Activated T-cell treated with anti-CD3 and anti-CD28 coated beads, Interleukin-2, amount 50 U/mL, for 4 hours (primary cell): ENCODE measurements at regions not wholly inside any gene's neighbourhood (a gene's known extent, or its start where the extent isn't known, plus 50 kb on each side); places are given as distances from the start of the nearest gene placed in this dataset.
"Not testable (repeated sequence)": the region's sequence is repeated elsewhere in the genome, so short reads cannot be mapped to it uniquely, and the experiment has no call there.

Source experiments
- ATAC-seq, 2 donors: fragments of 200-7000 bp; cut with Tn5 transposase; one replicate each; pipeline ENCODE4 v1.10.0; 2021
- DNase-seq: peaks from one replicate; pipeline ENCODE4 v3.0.0-alpha.2; 2020
- H3K27me3 Mint-ChIP-seq: one replicate; pipeline ENCODE4 v1.8.0; 2021; ENCODE audit warnings: low read depth, mixed read lengths
- H3K36me3 Mint-ChIP-seq: one replicate; pipeline ENCODE4 v1.8.0; 2022; ENCODE audit warnings: mixed read lengths; ENCODE audit not compliant: insufficient read depth
- H3K4me1 Mint-ChIP-seq: one replicate; pipeline ENCODE4 v1.8.0; 2021; ENCODE audit warnings: low read depth, mixed read lengths
- H3K4me3 Mint-ChIP-seq: one replicate; pipeline ENCODE4 v1.8.0; 2021; ENCODE audit warnings: mild to moderate bottlenecking, moderate library complexity, mixed read lengths
- H3K9me3 Mint-ChIP-seq: one replicate; pipeline ENCODE4 v1.8.0; 2021; ENCODE audit warnings: mixed read lengths

DNA sequence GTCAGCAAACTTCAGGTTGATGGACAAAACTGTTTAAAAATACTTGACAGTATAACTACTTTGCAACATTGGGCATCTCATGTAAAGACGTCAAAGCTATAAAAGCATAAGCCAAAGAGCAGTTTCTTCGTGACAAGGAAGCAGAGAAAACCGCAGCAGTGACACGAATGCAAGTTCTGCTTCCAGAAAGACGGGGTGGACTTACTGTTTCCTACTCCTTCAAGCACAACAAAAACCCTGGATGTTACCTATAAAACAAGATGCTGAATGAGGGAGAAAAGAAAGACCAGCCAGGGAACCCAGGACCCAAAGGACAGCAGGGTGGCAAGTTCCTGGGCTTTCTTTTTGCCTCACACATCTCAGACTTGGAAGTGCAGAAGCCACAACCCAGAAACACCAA is 98.0 kb downstream of the DLL1 start:
- Mint-ChIP-seq H3K36me3 (no peaks in the 10 kb centered on the region), H3K27me3 (peaks cover 27% of the 10 kb centered on the region), H3K4me3 (no peak overlapping the region), H3K9me3 (peaks cover 25% of the 10 kb centered on the region), H3K4me1 (no peaks in the 10 kb centered on the region)
- DNase-seq, result no peak
- ATAC-seq, result no peak

DNA sequence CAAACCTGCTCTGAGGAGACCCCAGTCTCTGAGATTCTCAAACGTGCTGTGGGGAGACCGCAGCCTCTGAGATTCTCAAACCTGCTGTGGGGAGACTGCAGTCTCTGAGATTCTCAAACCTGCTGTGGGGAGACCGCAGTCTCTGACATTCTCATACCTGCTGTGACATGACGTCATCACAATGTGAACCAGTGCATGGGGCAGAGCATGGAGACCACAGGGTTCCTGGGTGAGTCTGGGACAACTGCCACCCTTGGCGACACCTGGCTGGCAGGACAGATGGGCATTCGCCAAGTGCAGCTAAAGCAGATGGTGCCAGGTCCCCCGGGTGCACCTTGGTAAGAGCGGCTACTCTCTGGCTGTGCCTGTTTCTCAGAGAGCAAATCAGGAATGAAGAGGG is 98.8 kb downstream of the DLL1 start:
- not testable (repeated sequence) for H3K4me1 Mint-ChIP-seq, ATAC-seq, H3K4me3 Mint-ChIP-seq, DNase-seq, H3K36me3 Mint-ChIP-seq
- peaks cover 25% of the 10 kb centered on the region for H3K9me3 Mint-ChIP-seq
- H3K27me3 Mint-ChIP-seq, result peaks cover 27% of the 10 kb centered on the region

DNA sequence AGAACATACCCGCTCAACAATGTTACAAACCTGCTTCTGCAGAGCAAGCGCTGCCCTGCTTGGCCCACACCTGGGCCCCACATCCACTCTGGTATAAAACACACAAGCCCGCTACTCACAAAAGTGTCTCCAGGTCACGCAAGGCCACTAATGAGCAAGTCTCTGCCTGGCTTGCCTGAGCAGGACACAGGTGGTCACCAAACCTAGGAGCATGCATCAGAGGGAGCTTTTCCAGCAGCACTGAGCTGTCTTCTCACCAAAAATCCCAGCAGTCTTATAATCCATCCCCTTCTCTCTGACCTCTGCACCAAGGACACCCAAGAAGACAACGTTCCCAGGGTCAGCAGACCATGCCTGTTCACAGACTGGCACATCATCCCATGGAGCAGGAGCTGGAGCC is 100.8 kb downstream of the DLL1 start:
- H3K4me3 Mint-ChIP-seq, result no peak overlapping the region

DNA sequence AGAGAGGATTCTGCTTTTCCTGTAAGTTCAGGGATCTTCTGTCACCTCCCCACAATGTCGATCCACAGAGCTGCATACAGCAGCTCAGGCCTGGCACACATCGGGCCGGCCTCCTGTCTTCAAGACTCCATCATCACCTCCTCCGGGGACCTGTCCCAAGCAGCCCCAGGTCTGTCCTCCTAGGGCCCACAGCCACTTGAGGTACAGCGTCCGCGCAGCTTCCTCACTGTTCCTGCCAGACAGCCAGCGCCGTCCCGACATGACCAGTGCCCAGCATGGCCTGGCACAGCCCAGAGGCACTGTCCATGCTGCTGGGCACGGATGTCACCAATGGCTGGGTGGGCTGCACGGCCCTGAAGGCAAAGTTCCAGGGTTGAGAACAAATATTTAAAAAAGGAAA is 101.6 kb downstream of the DLL1 start:
- Mint-ChIP-seq H3K9me3 (peaks cover 7% of the 10 kb centered on the region), H3K36me3 (no peaks in the 10 kb centered on the region), H3K4me3 (no peak overlapping the region), H3K4me1 (peaks cover under 1% of the 10 kb centered on the region), H3K27me3 (peaks cover 17% of the 10 kb centered on the region)
- no peak for DNase-seq
- ATAC-seq, result no peak

More for the DNA sequence above, 100.8 kb downstream of the DLL1 start:
- Mint-ChIP-seq H3K36me3 (no peaks in the 10 kb centered on the region), H3K9me3 (peaks cover 14% of the 10 kb centered on the region), H3K27me3 (peaks cover 21% of the 10 kb centered on the region), H3K4me1 (no peaks in the 10 kb centered on the region)
- no peak for DNase-seq
- ATAC-seq, result no peak

DNA sequence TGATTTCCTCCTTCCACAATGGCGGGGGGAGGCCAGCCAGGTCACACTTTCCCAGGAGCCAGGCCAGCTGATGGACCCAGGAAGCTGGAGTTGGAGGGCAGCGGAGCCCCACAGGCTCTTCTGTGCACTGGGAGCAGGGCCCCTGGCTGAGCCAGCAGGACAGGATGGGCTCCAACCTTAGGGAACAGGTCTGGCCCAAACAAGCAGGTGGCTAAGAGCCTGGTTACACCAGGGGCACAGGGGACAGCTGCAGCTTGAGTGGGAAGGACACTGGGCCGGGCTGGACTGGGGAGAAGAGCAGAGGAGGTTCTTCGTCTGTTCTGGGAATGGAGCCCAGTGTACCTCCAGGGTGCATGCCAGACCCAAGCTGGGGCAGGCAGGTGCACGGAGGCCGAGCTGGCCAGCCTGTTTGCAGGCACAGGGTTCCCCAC is 102.3 kb downstream of the DLL1 start:
- peaks cover 3% of the 10 kb centered on the region for H3K9me3 Mint-ChIP-seq
- H3K4me1 Mint-ChIP-seq, result peaks cover 1% of the 10 kb centered on the region
- no peak overlapping the region for H3K4me3 Mint-ChIP-seq
- DNase-seq, result no peak
- ATAC-seq, result no peak
- no peaks in the 10 kb centered on the region for H3K36me3 Mint-ChIP-seq
- peaks cover 11% of the 10 kb centered on the region for H3K27me3 Mint-ChIP-seq

DNA sequence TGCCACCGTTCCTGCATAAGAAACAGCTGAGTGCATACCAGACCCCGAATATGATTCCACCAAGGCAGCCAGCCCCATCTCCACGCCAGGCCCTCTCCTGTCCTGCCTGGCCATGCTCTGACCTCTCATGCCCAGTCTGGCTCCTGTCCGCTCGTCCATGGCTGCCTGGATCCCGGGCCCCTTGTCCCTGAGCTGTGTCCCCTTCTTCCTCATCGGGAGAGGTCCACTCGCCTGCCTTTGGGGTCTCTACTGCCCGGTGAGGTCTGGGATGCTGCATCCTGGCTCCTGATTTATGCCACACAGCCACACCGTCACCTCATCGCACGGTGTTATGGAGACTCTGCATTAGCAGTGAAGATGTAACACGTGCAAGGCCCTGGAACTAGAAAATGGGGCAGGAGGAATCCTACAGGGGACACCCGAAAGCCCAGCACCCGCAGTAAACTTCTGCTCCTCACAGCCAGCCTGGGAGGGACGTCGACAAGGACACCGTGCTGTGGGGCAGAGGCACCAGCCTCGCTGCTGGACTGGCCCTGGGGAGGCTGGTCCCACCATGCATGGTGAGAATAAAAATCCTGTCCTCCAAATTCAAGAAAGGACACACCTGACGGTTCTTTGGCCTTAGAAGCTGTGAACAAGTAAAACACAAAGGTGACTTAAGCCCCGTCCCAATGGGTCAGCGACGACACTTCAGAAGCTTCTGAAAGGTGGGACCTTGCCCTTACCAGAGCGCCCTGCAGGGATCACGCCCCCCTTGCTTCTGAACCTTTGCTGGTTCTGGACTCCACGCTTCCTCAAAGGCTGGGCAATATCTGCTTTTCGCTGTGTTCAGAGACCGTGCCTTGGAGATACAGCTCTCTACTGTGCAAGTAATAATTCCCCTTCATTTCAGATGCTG is 103.0 kb downstream of the DLL1 start:
- no peak for DNase-seq
- ATAC-seq, result no peak
- no peaks in the 10 kb centered on the region for H3K36me3 Mint-ChIP-seq
- peaks cover 11% of the 10 kb centered on the region for H3K27me3 Mint-ChIP-seq
- no peak overlapping the region for H3K4me3 Mint-ChIP-seq
- peaks cover 1% of the 10 kb centered on the region for H3K4me1 Mint-ChIP-seq
- peaks cover 6% of the 10 kb centered on the region for H3K9me3 Mint-ChIP-seq

DNA sequence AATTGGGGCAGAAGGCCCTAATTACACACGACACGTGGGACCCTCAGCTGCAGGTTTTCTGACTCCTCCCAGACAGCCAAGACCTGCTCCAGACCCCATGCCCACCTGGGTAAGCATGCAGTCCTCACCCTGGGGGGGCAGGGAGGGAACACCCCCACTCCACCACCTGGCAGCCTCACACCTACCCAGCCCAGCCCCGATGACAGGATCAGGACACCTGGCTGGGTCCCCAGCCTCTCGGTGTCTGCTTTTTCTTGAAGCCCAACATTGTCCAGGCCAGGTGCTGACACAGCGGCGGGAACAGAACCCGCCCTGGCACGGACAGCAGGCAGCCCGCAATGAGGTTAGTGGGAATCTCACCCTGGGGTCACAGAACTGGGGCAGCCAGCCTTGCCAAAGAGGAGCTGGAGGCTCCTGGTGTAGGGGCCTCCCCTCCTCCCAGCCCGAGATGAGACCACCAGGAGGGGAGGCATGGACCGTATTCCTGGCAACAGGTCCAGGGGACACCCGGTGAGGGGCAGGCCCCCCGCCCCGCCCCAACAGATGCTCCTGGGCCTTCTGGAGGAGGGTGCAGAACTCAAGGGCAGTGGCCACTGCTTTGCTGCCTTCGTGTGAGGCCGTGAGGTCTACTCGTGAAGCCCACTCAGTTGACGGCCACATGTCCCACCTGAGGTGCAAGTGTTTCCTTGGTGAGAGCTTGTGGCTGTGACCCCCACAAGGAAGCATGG is 103.8 kb downstream of the DLL1 start:
- no peaks in the 10 kb centered on the region for H3K36me3 Mint-ChIP-seq
- H3K4me3 Mint-ChIP-seq, result no peak overlapping the region
- ATAC-seq (no peak), DNase-seq (no peak)
- peaks cover 7% of the 10 kb centered on the region for H3K27me3 Mint-ChIP-seq
- peaks cover 4% of the 10 kb centered on the region for H3K4me1 Mint-ChIP-seq
- H3K9me3 Mint-ChIP-seq, result peaks cover 6% of the 10 kb centered on the region

DNA sequence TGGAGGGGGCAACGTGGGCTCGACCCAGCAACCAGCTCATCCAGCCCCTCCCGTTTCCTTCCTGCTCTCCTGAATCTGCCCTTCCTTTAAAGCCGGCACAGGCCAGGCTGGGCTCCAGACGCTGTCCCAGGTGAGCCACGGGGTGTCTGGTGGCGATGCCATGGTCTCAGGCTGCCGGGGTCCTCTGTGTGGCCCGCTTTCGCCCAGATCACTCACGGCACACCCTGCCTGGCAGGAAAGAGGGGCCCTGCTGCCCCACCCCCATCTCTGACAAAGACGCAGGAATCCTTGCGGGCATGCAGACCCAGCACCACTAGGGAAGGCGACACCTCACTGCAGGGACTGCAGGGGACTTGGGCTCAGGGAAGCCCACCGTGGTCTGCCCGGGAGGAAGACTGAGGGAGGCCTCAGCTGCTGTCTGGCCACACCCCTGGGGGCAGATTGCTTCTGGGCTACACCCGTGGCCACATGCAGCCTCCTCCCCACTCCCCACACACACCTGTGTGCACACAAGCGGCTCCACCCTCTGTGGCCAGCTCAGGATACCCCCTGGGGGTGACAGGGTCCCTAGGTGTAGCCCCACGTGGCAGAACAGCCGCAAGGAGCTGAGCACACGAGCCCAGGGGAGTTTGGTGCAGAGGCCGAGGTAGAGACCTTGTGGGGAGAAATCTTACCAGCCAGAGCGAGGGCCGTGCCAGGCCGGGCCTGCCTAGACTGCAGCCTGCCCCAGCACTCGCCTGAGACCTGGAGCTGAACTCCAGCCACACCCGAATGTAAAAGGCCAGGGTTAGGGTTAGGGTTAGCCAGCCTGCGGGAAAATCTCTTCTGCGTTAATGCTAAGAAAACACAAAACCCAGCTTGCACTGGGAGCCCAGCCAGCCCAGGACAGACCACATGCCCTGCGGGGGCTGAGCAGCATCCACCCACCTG is 104.6 kb downstream of the DLL1 start:
- Mint-ChIP-seq H3K4me1 (peaks cover 7% of the 10 kb centered on the region), H3K36me3 (no peaks in the 10 kb centered on the region), H3K4me3 (no peak overlapping the region), H3K27me3 (peaks cover 7% of the 10 kb centered on the region), H3K9me3 (peaks cover 9% of the 10 kb centered on the region)
- ATAC-seq (no peak), DNase-seq (no peak)

DNA sequence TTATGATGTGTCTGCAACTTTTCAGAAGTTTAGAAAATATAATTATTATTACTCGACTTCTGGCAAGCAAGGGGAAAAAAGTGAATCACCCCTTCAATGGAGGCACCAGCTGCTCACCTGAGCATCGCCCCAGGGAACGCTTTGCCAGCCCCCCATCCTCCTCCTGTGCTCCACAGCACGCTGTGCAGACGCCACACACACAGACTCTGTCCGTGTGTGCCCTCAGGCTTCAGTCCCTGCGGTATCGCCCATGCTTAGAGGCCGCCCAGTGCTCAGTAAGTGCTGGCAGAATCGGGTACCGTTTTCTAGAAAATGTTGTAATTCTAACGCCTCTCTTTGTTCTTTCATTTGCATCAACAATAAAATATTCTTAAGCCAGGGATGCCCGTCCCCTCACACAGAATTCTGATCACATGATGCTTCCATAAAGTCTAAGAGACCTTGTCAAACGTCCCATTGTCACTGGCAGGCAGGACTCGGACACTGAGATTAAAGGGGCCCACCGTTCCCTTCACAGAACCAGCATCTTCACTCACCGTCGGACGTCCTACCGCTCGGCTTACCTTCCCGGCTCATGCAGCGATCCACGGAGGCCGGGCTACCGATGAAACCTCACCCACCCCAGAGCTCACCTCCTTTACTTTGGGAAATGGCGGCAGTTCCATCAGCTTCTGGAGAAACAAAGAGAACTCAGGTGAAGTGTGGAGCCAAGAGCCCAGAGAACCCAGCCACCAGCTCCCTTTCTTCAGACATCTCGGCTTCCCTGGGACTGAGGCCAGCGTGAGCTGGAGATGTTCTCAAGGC is 105.5 kb downstream of the DLL1 start:
- peaks cover 9% of the 10 kb centered on the region for H3K9me3 Mint-ChIP-seq
- no peak for ATAC-seq
- peaks cover 7% of the 10 kb centered on the region for H3K4me1 Mint-ChIP-seq
- H3K27me3 Mint-ChIP-seq, result peaks cover 7% of the 10 kb centered on the region
- no peak overlapping the region for H3K4me3 Mint-ChIP-seq
- no peaks in the 10 kb centered on the region for H3K36me3 Mint-ChIP-seq
- DNase-seq, result no peak

DNA sequence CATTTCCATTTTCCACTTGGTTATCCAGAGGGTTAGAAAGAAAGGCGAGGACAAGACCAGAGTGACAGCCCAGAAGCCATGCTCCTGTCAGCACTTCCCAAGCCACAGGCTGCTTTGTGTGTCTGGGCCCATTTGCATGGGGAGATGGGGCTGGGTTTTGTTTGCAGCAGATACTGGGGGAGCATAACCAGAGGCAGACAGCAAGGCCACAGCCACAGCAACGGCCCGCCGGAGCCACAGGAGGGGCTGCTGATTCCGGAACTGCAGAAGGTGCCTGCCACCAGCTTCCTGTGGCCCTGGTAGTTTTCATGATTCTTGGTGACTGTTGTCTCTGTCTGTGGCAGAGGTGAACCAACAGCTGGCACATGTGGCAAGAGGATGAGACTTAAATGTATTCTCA is 106.6 kb downstream of the DLL1 start:
- peaks cover 7% of the 10 kb centered on the region for H3K4me1 Mint-ChIP-seq
- H3K9me3 Mint-ChIP-seq, result peaks cover 9% of the 10 kb centered on the region
- H3K27me3 Mint-ChIP-seq, result peaks cover 3% of the 10 kb centered on the region
- no peak for DNase-seq
- H3K4me3 Mint-ChIP-seq, result no peak overlapping the region
- no peaks in the 10 kb centered on the region for H3K36me3 Mint-ChIP-seq
- ATAC-seq, result no peak

DNA sequence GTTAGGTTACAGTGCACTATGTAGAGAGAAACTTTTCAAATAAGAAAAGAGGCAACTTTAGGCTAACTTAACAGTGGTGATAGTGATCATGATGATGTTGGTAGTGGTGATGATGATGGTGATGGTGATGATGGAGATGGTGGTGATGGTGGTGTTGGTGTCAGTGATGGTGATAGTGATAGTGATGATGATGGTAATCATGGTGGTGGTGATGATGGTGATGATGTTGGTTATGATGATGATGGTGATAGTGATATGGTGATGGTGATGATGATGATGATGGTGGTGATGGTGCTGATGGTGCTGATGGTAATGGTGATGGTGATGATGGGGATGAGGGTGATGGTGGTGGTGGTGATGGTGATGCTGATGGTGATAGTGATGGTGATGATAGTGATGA is 107.4 kb downstream of the DLL1 start:
- peaks cover 9% of the 10 kb centered on the region for H3K9me3 Mint-ChIP-seq
- H3K4me1 Mint-ChIP-seq, result peaks cover 7% of the 10 kb centered on the region
- no peaks in the 10 kb centered on the region for H3K27me3 Mint-ChIP-seq
- no peak overlapping the region for H3K4me3 Mint-ChIP-seq
- H3K36me3 Mint-ChIP-seq, result no peaks in the 10 kb centered on the region
- DNase-seq, result no peak
- no peak for ATAC-seq

DNA sequence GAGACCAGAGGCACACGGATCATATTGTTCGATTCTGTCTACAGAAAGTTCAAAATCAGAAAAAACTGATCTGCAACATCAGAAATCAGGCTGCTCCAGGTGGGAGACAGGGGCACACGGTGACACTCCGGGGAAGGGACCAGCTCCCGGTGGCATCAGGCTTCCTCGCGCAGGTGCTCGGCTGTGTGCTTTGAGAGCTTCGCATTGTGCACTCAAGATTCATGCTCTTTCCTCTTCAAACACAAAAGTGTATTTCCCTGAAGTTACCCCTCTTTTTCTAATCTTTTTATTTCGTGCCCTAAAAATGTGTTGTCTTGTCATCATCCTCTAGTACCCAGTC is 108.1 kb downstream of the DLL1 start:
- DNase-seq (no peak), ATAC-seq (no peak)
- Mint-ChIP-seq H3K4me1 (peaks cover 7% of the 10 kb centered on the region), H3K36me3 (no peaks in the 10 kb centered on the region), H3K27me3 (no peaks in the 10 kb centered on the region), H3K4me3 (no peak overlapping the region), H3K9me3 (peaks cover 9% of the 10 kb centered on the region)

DNA sequence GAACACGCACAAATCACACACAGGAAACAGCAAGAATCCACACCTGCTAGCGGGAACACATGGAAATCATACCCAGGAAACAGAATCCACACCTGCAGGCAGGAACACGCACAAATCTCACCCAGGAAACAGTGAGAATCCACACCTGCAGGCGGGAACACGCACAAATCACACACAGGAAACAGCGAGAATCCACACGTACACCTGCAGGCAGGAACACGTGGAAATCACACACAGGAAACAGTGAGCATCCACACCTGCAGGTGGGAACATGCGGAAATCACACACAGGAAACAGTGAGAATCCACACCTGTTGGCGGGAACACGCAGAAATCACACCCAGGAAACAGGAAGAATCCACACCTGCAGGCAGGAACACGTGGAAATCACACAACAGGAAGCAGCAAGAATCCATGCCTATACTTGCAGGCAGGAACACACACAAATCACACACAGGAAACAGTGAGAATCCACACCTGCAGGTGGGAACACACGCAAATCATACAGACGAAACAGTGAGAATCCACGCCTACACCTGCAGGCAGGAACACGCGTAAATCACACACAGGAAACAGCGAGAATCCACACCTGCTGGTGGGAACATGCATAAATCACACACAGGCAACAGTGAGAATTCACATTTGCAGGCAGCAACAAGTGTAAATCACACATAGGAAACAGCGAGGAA is 108.6 kb downstream of the DLL1 start:
- H3K4me1 Mint-ChIP-seq, result peaks cover 7% of the 10 kb centered on the region
- no peaks in the 10 kb centered on the region for H3K36me3 Mint-ChIP-seq
- H3K27me3 Mint-ChIP-seq, result no peaks in the 10 kb centered on the region
- ATAC-seq, result no peak
- H3K9me3 Mint-ChIP-seq, result peaks cover 9% of the 10 kb centered on the region
- no peak overlapping the region for H3K4me3 Mint-ChIP-seq
- DNase-seq, result no peak
